ENCODE measurements at regions not wholly inside any gene's neighbourhood (a gene's known extent, or its start where the extent isn't known, plus 50 kb on each side); places are given as distances from the start of the nearest gene placed in this dataset.

GRCh38 chr4:112900416-112900815 is 149.0 kb upstream of the ANK2 start:
- Histone ChIP-seq H3K36me3 (ENCODE audit: control insufficient read depth in 2 of 2, extremely low read depth in 1 of 2, insufficient read depth in 2 of 2, low read length in 2 of 2) (no peaks in the 10 kb centered on the region), H3K9me1 (ENCODE audit: control insufficient read depth, extremely low read depth, insufficient read depth, low read length) (no peaks in the 10 kb centered on the region), H2AFZ (ENCODE audit: control insufficient read depth, low read length) (no peak overlapping the region), H3K27ac (ENCODE audit: control insufficient read depth, insufficient read depth, low read length) (no peak overlapping the region), H3K4me3 (ENCODE audit: control insufficient read depth in 2 of 3, extremely low read depth in 1 of 3, insufficient read depth in 2 of 3, low read depth in 1 of 3, low read length in 3 of 3) (no peak overlapping the region), H4K20me1 (ENCODE audit: control insufficient read depth, extremely low read depth, insufficient read depth, low read length) (no peaks in the 10 kb centered on the region), H3K79me2 (ENCODE audit: control insufficient read depth, insufficient read depth, low read length) (no peaks in the 10 kb centered on the region), H3K4me2 (ENCODE audit: control insufficient read depth, extremely low read depth, insufficient read depth, low read depth, low read length) (no peak overlapping the region), H3K9me3 (ENCODE audit: control insufficient read depth, low read depth, low read length) (no peaks in the 10 kb centered on the region), H3K4me1 (ENCODE audit: control insufficient read depth, extremely low read depth, insufficient read depth, low read length) (no peaks in the 10 kb centered on the region), H3K9ac (ENCODE audit: control insufficient read depth, extremely low read depth, insufficient read depth, low read length) (no peak overlapping the region), H3K27me3 (ENCODE audit: control insufficient read depth, extremely low read depth, insufficient read depth, low read length) (no peaks in the 10 kb centered on the region)
- dilution Hi-C loops (cut with MboI; ENCODE audit: extremely low pct_ligation_motif_present, low sequenced_read_pairs), result no loop called here
- TF ChIP-seq CTCF (optimal IDR thresholded peaks at IDR 0.05 in 1 of 3, IDR thresholded peaks at IDR 0.05 in 1 of 3, conservative IDR thresholded peaks at IDR 0.05 in 1 of 3; ENCODE audit: extremely low read depth in 1 of 3, insufficient read depth in 2 of 3, low read length in 3 of 3) (no peak), EZH2 (IDR thresholded peaks at IDR 0.05; ENCODE audit: low read length) (no peak)
- DNase-seq (ENCODE audit: low read depth, low spot score) (no peak), FAIRE-seq (no peak)

GRCh38 chr4:112901962-112902411 is 147.5 kb upstream of the ANK2 start:
- H3K79me2 ChIP-seq (ENCODE audit: control insufficient read depth, insufficient read depth, low read length), result no peaks in the 10 kb centered on the region
- H3K27ac ChIP-seq (ENCODE audit: control insufficient read depth, insufficient read depth, low read length), result no peak overlapping the region
- H3K9ac ChIP-seq (ENCODE audit: control insufficient read depth, extremely low read depth, insufficient read depth, low read length), result no peak overlapping the region
- no peak for DNase-seq (ENCODE audit: low read depth, low spot score)
- no peaks in the 10 kb centered on the region for H3K9me3 ChIP-seq (ENCODE audit: control insufficient read depth, low read depth, low read length)
- FAIRE-seq, result no peak
- no peak overlapping the region for H3K4me2 ChIP-seq (ENCODE audit: control insufficient read depth, extremely low read depth, insufficient read depth, low read depth, low read length)
- H3K4me1 ChIP-seq (ENCODE audit: control insufficient read depth, extremely low read depth, insufficient read depth, low read length), result no peaks in the 10 kb centered on the region
- no peaks in the 10 kb centered on the region for H3K27me3 ChIP-seq (ENCODE audit: control insufficient read depth, extremely low read depth, insufficient read depth, low read length)
- no peak for TF ChIP-seq CTCF (optimal IDR thresholded peaks at IDR 0.05 in 1 of 3, IDR thresholded peaks at IDR 0.05 in 1 of 3, conservative IDR thresholded peaks at IDR 0.05 in 1 of 3; ENCODE audit: extremely low read depth in 1 of 3, insufficient read depth in 2 of 3, low read length in 3 of 3)
- TF ChIP-seq EZH2 (IDR thresholded peaks at IDR 0.05; ENCODE audit: low read length), result no peak
- H3K9me1 ChIP-seq (ENCODE audit: control insufficient read depth, extremely low read depth, insufficient read depth, low read length), result no peaks in the 10 kb centered on the region
- dilution Hi-C loops (cut with MboI; ENCODE audit: extremely low pct_ligation_motif_present, low sequenced_read_pairs), result no loop called here
- no peaks in the 10 kb centered on the region for H4K20me1 ChIP-seq (ENCODE audit: control insufficient read depth, extremely low read depth, insufficient read depth, low read length)
- H3K36me3 ChIP-seq (ENCODE audit: control insufficient read depth in 2 of 2, extremely low read depth in 1 of 2, insufficient read depth in 2 of 2, low read length in 2 of 2), result no peaks in the 10 kb centered on the region
- H3K4me3 ChIP-seq (ENCODE audit: control insufficient read depth in 2 of 3, extremely low read depth in 1 of 3, insufficient read depth in 2 of 3, low read depth in 1 of 3, low read length in 3 of 3), result no peak overlapping the region
- no peak overlapping the region for H2AFZ ChIP-seq (ENCODE audit: control insufficient read depth, low read length)

Data from keratinocyte (primary cell).